GM19372 (cell line): ENCODE measurements at regions not wholly inside any gene's neighbourhood (a gene's known extent, or its start where the extent isn't known, plus 50 kb on each side); places are given as distances from the start of the nearest gene placed in this dataset.

ENCODE experiments used
- ATAC-seq: cut with Tn5 transposase; IDR thresholded peaks from one replicate; pipeline ENCODE4 v1.9.1; 2021; ENCODE audit warnings: mild to moderate bottlenecking, low read depth, moderate library complexity; ENCODE audit not compliant: unreplicated experiment

DNA sequence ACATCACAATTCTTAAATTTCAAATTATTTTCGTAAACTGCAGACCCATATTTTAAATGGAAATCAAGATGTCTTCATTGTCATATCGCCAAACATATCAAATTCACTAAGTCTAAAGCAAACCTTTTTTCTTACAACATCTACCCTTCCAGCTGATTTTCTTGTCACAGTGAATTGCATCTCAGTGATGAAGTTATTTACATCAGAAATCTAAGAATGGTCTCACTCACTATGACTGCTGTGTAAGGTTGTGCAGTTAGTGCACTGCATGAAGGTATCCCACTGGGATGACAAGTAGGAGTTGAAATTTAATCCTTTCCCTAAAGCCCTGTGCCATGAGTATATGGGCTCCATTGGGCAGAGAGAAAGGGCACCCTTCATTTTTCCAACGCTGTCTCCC lies 399.4 kb upstream of the ITGA1 start:
- no peak for ATAC-seq

GRCh38 chr5:52392321-52392720 lies 395.4 kb upstream of the ITGA1 start:
- no peak for ATAC-seq

DNA sequence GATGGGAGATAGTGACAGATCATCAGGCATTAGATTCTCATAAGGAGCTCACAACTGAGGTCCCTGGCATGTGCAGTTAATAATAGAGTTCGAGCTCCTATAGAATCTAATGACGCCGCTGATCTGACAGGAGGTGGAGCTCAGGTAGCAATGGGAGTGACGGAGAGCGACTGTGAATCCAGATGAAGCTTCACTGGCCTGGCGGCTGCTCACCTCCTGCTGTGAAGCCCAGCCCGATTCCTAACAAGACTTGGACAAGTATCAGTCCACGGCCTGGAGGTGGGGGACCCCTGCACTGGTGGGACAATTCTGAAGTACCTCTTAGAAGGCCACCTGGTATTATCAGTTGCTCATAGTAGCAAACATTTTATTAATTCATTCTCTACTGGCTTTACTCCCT lies 377.9 kb upstream of the ITGA1 start:
- no peak for ATAC-seq

DNA sequence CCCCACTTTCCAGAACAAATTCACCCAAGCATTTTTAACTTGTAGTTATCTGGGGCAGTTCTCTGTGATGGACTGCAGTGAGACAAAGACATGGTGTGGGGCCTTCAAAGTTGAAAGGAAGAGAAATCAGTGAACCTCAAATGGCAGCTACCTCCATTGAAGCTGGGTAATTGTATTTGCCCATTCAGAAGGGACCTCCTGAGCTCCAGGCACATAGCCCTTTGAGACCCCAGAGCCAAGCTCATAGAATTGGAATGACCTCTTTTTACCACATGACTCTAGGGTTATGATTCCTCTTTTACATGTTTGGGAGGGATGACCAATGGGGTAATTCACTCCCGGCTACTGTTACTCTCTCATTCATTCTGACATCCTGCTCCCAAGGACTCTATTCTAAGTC lies 368.4 kb upstream of the ITGA1 start:
- ATAC-seq = no peak

DNA sequence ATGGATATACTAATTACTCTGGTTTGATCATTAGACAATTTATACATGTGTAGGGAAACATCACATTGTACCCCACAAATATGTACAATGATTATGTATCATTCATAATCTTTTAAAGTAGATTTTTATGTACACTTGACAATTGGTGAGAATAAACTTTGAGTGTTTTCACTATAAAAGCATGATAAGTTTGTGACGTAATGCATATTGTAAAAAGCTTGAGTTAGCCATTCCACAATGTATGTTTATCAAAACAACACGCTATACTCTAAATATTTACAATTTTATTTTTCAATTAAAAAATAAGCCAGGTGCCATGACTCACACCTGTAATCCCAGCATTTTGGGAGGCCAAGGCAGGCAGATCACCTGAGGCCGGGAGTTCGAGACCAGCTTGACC lies 360.1 kb upstream of the ITGA1 start:
- no peak for ATAC-seq

- no peak for ATAC-seq
These were observed 358.7 kb upstream of the ITGA1 start for GRCh38 chr5:52428977-52429489.

DNA sequence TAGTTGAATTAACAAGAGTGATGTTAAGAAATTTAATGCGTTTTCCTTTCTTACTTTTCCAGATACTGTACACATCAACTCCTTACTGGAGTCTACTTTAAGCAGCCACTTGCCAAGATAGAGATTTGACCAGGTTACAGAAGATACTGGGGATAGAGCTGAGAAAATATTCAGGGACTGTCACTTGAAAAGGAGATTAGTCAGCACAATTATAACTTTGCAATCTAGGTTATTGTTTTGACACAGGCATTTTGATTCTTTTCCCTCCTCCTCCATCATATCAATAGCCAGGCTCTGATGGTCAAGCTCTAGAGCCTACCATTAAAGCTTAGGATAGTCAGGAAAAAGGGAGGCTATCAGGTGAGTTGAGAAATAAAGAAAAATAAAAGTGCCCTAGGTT lies 345.9 kb upstream of the ITGA1 start:
- no peak for ATAC-seq

DNA sequence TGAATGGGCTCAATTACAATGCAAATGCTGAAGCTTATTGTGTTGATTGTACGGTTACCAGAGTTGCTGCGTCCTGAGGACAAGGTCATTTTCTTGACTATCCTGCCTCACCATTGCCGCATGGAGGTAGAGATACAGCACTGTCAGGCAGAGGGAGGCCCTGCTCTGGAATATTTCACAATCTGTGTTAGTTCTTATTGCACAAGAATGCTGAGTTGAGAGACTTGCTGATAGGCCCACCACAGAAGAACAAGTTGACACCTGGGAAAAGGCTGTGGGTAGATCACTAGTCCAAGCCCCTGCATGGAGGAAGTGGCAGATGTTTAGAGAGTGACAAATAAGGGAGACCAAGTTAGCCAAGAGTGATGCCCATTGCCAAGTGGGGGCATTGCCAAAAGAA lies 344.5 kb upstream of the ITGA1 start:
- ATAC-seq = no peak

GRCh38 chr5:52448111-52448510 lies 339.6 kb upstream of the ITGA1 start:
- no peak for ATAC-seq

DNA sequence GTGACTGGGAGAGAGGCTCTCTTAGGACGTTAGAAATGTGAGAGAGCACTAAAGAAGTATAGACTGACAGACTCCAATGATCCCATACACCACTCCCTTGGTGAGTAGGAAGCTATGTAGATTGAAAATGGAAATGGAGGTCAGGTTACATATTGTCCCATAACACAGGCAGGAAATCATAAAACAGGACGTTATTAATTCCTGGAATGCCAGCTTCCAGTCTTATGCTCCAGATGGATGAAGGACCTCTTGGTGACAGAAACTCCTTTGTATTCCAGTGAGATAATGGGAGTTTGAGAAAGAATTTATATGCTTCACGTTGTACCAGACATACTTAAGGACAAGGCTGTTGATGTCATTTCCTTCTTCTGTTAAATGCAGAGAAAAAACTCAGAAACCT lies 338.2 kb upstream of the ITGA1 start:
- ATAC-seq = no peak

- no peak for ATAC-seq
These were observed 335.6 kb upstream of the ITGA1 start for GRCh38 chr5:52452098-52452497.

GRCh38 chr5:52453176-52453575 lies 334.5 kb upstream of the ITGA1 start:
- no peak for ATAC-seq

- ATAC-seq = no peak
These were observed 331.8 kb upstream of the ITGA1 start for GRCh38 chr5:52455920-52456319.

DNA sequence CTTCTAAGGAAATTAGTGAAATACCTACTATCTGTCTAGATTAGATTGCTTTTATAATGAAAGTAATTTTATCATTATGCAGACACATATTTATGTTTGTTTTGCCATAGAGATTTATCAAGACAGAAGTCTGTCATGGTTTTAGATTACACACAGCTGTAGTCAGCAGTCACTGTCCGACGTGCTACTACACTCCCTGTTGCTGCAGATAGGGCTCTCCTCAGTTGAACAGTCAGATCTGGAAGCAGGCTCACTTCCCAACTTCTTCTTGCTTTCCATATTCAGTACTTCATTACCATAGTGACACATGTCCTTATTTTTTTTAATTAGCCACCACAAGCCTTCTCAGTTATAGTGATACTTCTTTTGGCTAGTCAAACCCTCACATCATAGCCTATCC lies 329.9 kb upstream of the ITGA1 start:
- no peak for ATAC-seq

GRCh38 chr5:52466113-52466512 lies 321.6 kb upstream of the ITGA1 start:
- no peak for ATAC-seq

GRCh38 chr5:52466749-52467520 lies 320.8 kb upstream of the ITGA1 start:
- ATAC-seq = no peak

GRCh38 chr5:52468976-52469375 lies 318.7 kb upstream of the ITGA1 start:
- ATAC-seq = no peak

DNA sequence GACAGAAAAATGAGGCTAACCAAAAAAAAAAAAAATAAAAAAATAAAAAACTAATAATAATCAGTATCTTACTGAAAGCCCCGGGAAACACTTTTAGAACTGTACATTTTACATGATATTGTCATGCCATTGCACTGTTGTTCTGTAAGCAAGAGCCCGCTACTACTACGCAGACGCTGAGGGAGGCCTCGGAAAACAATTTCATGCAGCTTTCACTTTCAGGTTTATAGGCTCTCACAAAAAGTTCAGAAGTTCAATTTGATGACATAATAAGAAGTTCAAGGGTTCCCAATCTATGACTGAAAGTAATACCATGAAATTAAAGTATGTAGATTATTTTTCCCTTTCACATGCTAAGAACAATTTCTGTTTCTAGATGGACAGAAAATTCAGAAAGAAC lies 318.3 kb upstream of the ITGA1 start:
- ATAC-seq = no peak

DNA sequence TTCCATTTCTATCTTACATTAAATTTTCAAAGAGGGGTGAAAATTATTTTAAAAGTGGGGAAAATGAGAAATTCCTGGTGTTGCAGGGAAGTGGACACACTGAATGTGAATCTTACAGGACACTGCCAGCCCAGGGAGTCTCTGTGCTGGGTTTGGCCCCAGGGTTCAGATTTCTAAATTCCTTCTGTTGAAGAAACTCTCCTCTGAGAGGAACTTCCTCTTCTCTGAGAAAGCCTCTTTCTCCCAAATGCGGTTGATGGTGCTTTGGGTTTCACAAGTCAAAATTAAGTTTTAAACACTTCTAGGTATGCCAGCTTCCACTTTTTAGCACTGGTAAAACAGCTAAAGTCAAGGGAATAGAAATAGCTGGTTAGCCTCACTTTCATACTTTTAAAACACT lies 317.9 kb upstream of the ITGA1 start:
- ATAC-seq = no peak

DNA sequence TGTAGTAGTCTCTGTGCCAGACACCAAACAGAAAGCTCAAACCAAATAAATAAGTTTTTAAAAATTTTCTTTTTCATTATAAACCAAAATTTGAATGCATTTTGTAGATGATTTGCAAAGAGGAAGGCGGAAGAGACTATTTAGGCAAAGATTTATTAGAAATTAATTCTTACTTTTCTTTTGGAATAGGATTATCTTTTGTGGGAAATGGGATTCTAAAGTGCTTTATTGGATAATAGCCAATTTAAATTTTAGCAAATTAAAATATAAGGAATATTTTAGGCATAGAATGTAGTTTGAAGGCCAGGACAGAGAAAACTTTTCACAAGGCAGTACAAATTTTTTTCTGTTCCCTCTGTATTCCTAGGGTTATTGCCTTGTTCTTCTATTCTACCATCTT lies 311.4 kb upstream of the ITGA1 start:
- no peak for ATAC-seq

GRCh38 chr5:52481201-52481600 lies 306.5 kb upstream of the ITGA1 start:
- no peak for ATAC-seq

GRCh38 chr5:52481851-52482250 lies 305.9 kb upstream of the ITGA1 start:
- no peak for ATAC-seq
